ENCODE measurements at regions not wholly inside any gene's neighbourhood (a gene's known extent, or its start where the extent isn't known, plus 50 kb on each side); places are given as distances from the start of the nearest gene placed in this dataset.

DNA sequence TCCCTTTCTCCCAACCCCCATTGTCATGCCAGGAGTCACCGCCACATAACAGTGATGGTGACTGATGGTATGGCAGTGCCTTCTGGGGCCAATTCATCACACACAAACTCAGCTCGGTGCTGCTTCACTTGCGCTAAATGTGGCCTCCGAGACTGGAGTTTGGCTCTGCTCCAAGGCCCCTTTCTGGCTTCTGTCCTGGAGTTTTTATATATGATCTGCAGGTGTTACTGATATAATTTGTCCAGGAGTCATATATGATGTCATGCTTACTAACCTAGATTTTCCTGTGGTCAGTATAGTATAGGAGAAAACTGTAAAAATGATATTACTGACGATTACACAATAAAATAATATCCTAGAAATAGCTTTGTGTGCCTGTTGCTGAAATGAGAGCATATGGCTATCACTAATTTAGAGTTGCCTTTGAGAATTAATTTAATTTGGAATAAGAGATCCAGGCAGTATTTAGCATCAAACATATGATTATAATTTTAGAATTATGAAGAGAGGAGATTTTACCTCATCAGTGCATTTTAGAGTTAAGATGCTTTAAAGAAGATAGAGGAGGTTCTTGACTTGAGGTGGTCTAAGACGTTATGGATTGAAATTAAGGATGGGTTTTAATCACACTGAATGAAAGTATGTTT, 334.1 kb upstream of the CD180 start:
- H3K9me3 ChIP-seq: peaks cover 0 to 6% (median 2%) of the 10 kb centered on the region in 4 donors
- intact Hi-C loops (cut with DNase I; ENCODE audit: low total_unique reads): no loop called here
- H3K4me3 ChIP-seq: no peak overlapping the region
- peak in 1 of 2 donors; percentile 45 for DNase-seq
- 76 to 86% (median 80%) methylated on average over 6 of the region's 6 CpGs for WGBS, 5 donors
- peaks cover 0 to 10% (median 0%) of the 10 kb centered on the region in 4 donors for H3K4me1 ChIP-seq
- H3K36me3 ChIP-seq: no peaks in the 10 kb centered on the region
- TF ChIP-seq EP300 (IDR thresholded peaks at IDR 0.05): no peak
- H3K27ac ChIP-seq: no peak overlapping the region
- H3K27me3 ChIP-seq: no peaks in the 10 kb centered on the region

DNA sequence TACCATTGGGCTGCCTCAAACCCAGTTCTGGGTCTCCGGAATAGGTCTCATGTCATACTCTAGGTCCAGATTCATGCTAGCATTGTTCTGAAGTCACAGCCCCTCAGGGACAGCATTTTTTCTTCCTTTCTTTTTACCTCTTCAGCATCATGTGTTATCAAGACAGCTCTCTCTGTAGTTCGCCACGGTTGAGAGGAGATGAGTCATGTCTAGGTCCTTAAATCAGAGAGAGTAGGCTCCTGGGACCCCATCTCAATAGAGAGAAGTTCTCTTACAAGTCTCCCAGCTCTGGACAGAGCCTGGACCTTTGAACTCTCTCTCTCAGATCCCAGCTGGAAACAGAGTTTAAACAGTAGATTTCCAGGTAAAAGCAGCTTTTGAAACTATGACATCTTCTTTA, 332.4 kb upstream of the CD180 start:
- no peaks in the 10 kb centered on the region for H3K36me3 ChIP-seq
- no peak for TF ChIP-seq POLR2AphosphoS5 (IDR thresholded peaks at IDR 0.05)
- H3K4me3 ChIP-seq: no peak overlapping the region
- H3K27me3 ChIP-seq: no peaks in the 10 kb centered on the region
- WGBS, 5 donors: 62 to 77% (median 73%) methylated on average over 3 of the region's 3 CpGs
- H3K27ac ChIP-seq: no peak overlapping the region
- H3K9me3 ChIP-seq: peaks cover 0 to 6% (median 2%) of the 10 kb centered on the region in 4 donors
- intact Hi-C loops (cut with DNase I; ENCODE audit: low total_unique reads): no loop called here
- no peak for DNase-seq
- H3K4me1 ChIP-seq: peaks cover 0 to 10% (median 0%) of the 10 kb centered on the region in 4 donors

GRCh38 chr5:67526793-67527192, 330.2 kb upstream of the CD180 start:
- no peak for DNase-seq
- H3K36me3 ChIP-seq: no peaks in the 10 kb centered on the region
- no peak overlapping the region for H3K27ac ChIP-seq
- no peaks in the 10 kb centered on the region for H3K27me3 ChIP-seq
- H3K4me1 ChIP-seq: no peaks in the 10 kb centered on the region
- H3K4me3 ChIP-seq: no peak overlapping the region
- 93 to 99% (median 96%) methylated on average over 2 of the region's 2 CpGs for WGBS, 5 donors
- H3K9me3 ChIP-seq: peaks cover 0 to 6% (median 2%) of the 10 kb centered on the region in 4 donors
- no peak for TF ChIP-seq POLR2A (IDR thresholded peaks at IDR 0.05)
- TF ChIP-seq CTCF (IDR thresholded peaks at IDR 0.05): no peak
- TF ChIP-seq POLR2AphosphoS5 (IDR thresholded peaks at IDR 0.05): no peak
- TF ChIP-seq EP300 (IDR thresholded peaks at IDR 0.05): no peak
- intact Hi-C loops (cut with DNase I; ENCODE audit: low total_unique reads): no loop called here

DNA sequence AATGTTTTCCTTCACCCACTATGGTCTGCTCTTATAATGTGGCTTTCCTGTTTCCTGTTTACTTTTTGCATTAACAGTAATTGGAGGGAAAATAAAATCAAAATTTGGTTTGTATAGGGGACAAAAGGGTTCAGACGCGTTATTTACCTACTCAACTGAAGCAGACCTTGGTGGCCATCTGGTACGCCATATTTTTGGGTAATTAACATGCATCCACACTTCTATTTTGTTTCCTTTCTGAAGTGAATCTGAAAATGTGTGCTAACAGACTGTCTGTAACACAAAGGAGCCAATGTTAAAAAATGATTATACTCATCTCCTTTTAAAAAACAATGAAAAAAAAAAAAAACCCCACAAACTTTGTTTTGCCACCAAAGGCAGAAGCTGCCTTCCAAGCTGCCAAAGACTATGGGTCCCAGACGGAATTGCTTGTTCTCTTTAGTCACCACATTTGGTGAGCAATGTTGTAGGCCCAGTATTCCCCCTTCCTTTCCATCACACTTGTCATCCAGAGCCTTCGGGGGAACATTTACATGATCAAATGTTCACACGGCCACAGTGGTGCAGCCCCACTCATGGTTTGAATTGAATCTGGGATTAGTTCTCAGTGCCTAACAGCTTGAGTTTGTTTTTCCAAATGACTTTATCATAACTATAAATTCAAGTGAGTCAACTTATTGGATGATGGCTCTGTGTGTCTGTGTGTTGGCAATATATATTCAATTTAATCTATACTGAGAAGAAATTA, 323.7 kb upstream of the CD180 start:
- no peak for DNase-seq
- intact Hi-C loops (cut with DNase I; ENCODE audit: low total_unique reads): no loop called here
- no peaks in the 10 kb centered on the region for H3K4me1 ChIP-seq
- H3K9me3 ChIP-seq: no peaks in the 10 kb centered on the region
- no peak overlapping the region for H3K4me3 ChIP-seq
- H3K27me3 ChIP-seq: no peaks in the 10 kb centered on the region
- 83 to 87% (median 86%) methylated on average over 6 of the region's 6 CpGs for WGBS, 5 donors
- H3K27ac ChIP-seq: no peak overlapping the region
- H3K36me3 ChIP-seq: no peaks in the 10 kb centered on the region
- TF ChIP-seq CTCF (IDR thresholded peaks at IDR 0.05) (no peak), EP300 (IDR thresholded peaks at IDR 0.05) (no peak), POLR2A (IDR thresholded peaks at IDR 0.05) (no peak), POLR2AphosphoS5 (IDR thresholded peaks at IDR 0.05) (no peak)

GRCh38 chr5:67518227-67518626, 321.6 kb upstream of the CD180 start:
- no peak for TF ChIP-seq EP300 (IDR thresholded peaks at IDR 0.05)
- TF ChIP-seq CTCF (IDR thresholded peaks at IDR 0.05): no peak
- TF ChIP-seq POLR2A (IDR thresholded peaks at IDR 0.05): no peak
- TF ChIP-seq POLR2AphosphoS5 (IDR thresholded peaks at IDR 0.05): no peak
- no peaks in the 10 kb centered on the region for H3K4me1 ChIP-seq
- WGBS, 5 donors: 88 to 98% (median 91%) methylated on average over 2 of the region's 2 CpGs
- intact Hi-C loops (cut with DNase I; ENCODE audit: low total_unique reads): no loop called here
- no peak overlapping the region for H3K4me3 ChIP-seq
- no peak for DNase-seq
- H3K27me3 ChIP-seq: no peaks in the 10 kb centered on the region
- no peaks in the 10 kb centered on the region for H3K9me3 ChIP-seq
- no peaks in the 10 kb centered on the region for H3K36me3 ChIP-seq
- no peak overlapping the region for H3K27ac ChIP-seq

Measured in stomach (tissue), 8 donors.